ENCODE measurements at regions not wholly inside any gene's neighbourhood (a gene's known extent, or its start where the extent isn't known, plus 50 kb on each side); places are given as distances from the start of the nearest gene placed in this dataset.

- TF ChIP-seq CTCF (IDR thresholded peaks at IDR 0.05) (no peak), POLR2A (IDR thresholded peaks at IDR 0.05) (no peak)
Measured at GRCh38 chr3:14343338-14344112, 58.9 kb upstream of the SLC6A6 start.
